ENCODE measurements at regions not wholly inside any gene's neighbourhood (a gene's known extent, or its start where the extent isn't known, plus 50 kb on each side); places are given as distances from the start of the nearest gene placed in this dataset.

GRCh38 chr7:46549347-46549746, 628.3 kb upstream of the IGFBP3 start:
- TF ChIP-seq CTCF (IDR thresholded peaks at IDR 0.05), result no peak

GRCh38 chr7:46547044-46547443, 626.0 kb upstream of the IGFBP3 start:
- no peak for TF ChIP-seq CTCF (IDR thresholded peaks at IDR 0.05)

- TF ChIP-seq CTCF (IDR thresholded peaks at IDR 0.05), result no peak
These were observed 624.7 kb upstream of the IGFBP3 start for GRCh38 chr7:46545790-46546189.

GRCh38 chr7:46544396-46545008, 623.4 kb upstream of the IGFBP3 start:
- TF ChIP-seq CTCF (IDR thresholded peaks at IDR 0.05), result no peak

- TF ChIP-seq CTCF (IDR thresholded peaks at IDR 0.05), result no peak
These were observed 621.0 kb upstream of the IGFBP3 start for GRCh38 chr7:46542076-46542475.

- TF ChIP-seq CTCF (IDR thresholded peaks at IDR 0.05), result no peak
These were observed 618.9 kb upstream of the IGFBP3 start for GRCh38 chr7:46539892-46540483.

- TF ChIP-seq CTCF (IDR thresholded peaks at IDR 0.05), result no peak
These were observed 616.3 kb upstream of the IGFBP3 start for GRCh38 chr7:46537191-46537905.

All from LNCAP (cell line).